ENCODE measurements at regions not wholly inside any gene's neighbourhood (a gene's known extent, or its start where the extent isn't known, plus 50 kb on each side); places are given as distances from the start of the nearest gene placed in this dataset.
"Not testable (repeated sequence)": the region's sequence is repeated elsewhere in the genome, so short reads cannot be mapped to it uniquely, and the experiment has no call there.

DNA sequence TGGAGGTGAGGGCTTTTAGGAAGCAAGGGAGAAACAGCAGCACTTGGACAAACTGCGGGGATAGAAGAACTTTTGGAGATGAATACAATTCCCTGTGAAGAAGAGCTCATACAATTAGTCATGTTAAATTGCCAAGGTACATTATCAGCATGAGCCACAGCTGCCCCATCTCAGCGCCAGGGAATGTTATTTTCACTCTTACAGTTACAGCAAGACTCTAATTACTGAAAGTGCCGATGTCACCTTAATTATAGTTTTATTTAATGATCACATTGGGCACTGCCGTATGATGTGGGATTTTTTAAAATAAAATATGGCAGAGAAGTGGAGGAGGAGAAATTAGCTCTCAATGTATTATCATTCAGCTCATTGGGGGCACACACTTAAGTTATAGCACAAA is 144.8 kb upstream of the MON1B start:
- Histone ChIP-seq H3K27ac (no peak overlapping the region), H3K4me3 (no peak overlapping the region)

DNA sequence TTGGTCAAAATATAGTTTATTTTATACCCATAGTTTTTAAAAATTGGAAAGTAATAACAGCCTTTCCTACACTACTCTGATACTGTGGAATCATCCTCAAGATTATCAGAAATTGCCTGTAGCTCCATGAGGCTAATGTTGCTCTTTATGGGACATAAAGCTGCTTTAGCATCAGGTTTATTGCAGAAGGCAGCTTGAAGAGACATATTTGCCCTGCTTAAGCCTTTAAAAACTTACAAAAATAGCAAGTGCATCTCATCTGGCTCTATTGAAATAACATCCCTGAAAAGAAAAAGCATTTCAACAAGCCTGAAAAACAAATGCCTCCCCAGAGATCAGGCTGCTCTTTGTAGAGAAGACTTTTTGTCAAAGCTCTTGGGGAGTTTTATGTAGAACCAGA is 142.9 kb upstream of the MON1B start:
- H3K27ac ChIP-seq = no peak overlapping the region
- no peak overlapping the region for H3K4me3 ChIP-seq

GRCh38 chr16:77049577-77049976 is 141.4 kb upstream of the MON1B start:
- no peak overlapping the region for H3K27ac ChIP-seq
- H3K4me3 ChIP-seq = no peak overlapping the region

DNA sequence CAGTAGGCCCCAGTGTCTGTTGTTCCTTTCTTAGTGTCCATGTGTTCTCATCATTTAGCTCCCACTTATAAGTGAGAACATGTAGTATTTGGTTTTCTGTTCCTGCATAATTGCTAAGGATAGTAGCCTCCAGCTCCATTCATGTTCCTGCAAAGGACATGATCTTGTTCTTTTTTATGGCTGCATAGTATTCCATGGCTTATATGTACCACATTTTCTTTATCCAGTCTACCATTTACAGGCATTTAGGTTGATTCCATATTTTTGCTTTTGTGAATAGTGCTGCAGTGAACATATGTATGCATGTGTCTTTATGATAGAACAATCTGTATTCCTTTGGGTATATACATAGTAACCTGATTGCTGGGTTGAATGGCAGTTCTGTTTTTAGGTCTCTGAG is 134.4 kb upstream of the MON1B start:
- not testable (repeated sequence) for H3K27ac ChIP-seq, H3K4me3 ChIP-seq

GRCh38 chr16:77057161-77057774 is 133.7 kb upstream of the MON1B start:
- no peak overlapping the region for H3K4me3 ChIP-seq
- H3K27ac ChIP-seq = no peak overlapping the region

GRCh38 chr16:77059446-77059845 is 131.5 kb upstream of the MON1B start:
- Histone ChIP-seq H3K4me3 (no peak overlapping the region), H3K27ac (no peak overlapping the region)

DNA sequence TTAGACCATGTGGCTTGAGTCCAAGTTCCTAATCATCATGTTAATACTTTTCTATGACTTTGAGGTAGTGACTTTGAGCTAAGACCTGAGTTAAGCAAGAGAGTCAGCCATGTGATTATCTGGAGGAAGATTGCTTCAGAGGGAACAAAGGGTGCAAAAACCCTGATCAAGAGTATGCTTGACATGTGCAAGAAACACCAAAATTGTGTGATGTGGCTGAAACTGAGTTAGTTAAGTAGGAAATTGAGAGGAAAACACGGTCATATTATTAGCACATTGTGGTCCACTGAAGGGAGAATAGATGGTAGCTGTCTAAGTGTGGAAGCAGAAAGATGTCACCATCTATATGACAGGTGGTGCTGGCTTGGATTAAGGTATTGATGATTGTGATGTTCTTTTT is 130.4 kb upstream of the MON1B start:
- Histone ChIP-seq H3K4me3 (no peak overlapping the region), H3K27ac (no peak overlapping the region)

GRCh38 chr16:77062878-77063675 is 127.9 kb upstream of the MON1B start:
- Histone ChIP-seq H3K27ac (no peak overlapping the region), H3K4me3 (no peak overlapping the region)

DNA sequence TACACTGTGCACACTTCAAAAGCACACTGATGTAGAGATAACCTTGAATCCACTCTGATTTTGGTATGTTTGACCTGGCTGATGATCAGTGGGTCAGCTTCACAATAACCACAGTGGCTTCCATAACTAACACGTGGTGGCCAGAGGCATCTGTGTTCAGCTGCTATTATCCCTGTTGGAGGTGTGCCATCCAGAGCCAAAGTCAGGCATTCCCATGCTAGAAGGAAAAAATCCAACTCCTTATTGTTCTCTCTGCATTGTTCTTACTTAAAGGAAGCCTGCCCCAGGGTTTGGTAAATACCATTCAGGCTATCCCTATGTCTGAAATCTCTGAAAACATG is 127.3 kb upstream of the MON1B start:
- H3K27ac ChIP-seq = no peak overlapping the region
- no peak overlapping the region for H3K4me3 ChIP-seq

- no peak overlapping the region for H3K4me3 ChIP-seq
- H3K27ac ChIP-seq = no peak overlapping the region
Measured at GRCh38 chr16:77064037-77064436, 127.0 kb upstream of the MON1B start.

- Histone ChIP-seq H3K27ac (no peak overlapping the region), H3K4me3 (no peak overlapping the region)
Measured at GRCh38 chr16:77066896-77067496, 124.0 kb upstream of the MON1B start.

- H3K27ac ChIP-seq = no peak overlapping the region
- H3K4me3 ChIP-seq = no peak overlapping the region
Measured at GRCh38 chr16:77067900-77068299, 123.1 kb upstream of the MON1B start.

DNA sequence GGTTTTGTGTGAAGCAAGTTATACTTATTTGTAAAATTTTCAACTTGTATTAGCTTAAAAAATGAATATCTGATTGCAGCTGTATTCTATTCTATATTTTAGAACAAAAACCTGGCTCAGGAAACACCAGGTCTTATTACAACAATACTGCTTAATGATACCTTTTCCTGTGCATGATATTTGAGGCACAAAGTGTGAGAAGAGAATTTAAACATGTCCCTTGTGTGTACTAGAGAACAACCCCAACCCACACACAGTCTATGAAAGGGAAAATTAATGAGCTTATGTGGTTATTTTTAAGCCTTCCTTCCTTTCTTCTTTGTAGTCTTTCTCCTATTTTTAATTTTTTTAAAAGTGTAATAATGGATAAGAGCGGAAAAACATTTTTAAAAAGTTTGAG is 122.6 kb upstream of the MON1B start:
- Histone ChIP-seq H3K4me3 (no peak overlapping the region), H3K27ac (no peak overlapping the region)

GRCh38 chr16:77069929-77070328 is 121.1 kb upstream of the MON1B start:
- no peak overlapping the region for H3K27ac ChIP-seq
- no peak overlapping the region for H3K4me3 ChIP-seq

DNA sequence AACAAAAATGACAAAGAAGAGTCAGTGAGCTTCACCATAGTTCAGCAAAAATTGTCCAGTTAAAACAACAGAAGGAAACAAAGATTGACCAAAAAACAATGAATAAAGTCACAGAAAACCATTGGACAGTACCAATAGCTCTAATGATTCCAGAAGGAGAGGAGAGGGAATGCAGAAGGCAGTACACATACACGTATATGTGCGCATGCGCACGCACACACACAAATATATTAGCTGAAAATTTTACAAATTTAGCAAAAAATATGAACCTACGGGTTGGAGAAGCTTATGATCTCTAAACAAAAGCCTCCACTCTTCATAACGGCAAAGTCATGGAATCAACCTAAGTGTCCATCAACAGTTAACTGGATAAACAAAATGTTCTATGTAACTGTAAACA is 120.3 kb upstream of the MON1B start:
- Histone ChIP-seq H3K27ac (no peak overlapping the region), H3K4me3 (no peak overlapping the region)

- no peak overlapping the region for H3K27ac ChIP-seq
Measured at GRCh38 chr16:77076839-77077238, 114.2 kb upstream of the MON1B start.

DNA sequence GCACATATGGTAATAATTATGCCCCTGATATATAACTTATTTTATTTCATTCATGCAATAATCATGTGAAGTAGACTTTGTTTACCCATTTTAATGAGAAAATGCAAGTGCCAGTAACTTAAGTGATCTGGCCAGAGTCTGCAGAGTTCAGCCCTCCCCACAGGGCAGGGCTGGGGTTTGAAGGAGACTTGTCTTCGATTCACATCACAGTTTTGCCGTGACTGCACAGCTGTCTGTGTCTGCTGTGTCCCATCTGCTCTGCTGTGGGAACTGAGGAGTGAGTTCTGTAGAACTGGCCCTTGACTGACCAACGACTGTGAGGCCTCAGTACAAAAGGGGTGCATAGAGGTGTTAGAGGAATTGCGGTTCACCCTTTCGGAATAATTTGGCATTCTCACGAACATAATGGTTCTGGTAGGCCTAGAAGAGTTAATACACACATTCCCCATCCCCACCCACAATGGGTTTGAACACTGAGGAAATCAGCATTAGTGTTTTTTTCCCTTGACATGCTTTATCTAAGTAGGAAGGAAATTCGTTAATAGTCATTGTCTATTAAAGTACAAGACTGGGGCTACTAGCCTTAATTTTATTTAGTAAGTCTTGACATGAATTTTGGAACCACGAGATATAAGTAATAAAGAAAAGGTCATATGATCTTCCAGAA is 113.6 kb upstream of the MON1B start:
- Histone ChIP-seq H3K27ac (no peak overlapping the region), H3K4me3 (no peak overlapping the region)

More at GRCh38 chr16:77076839-77077238, 114.2 kb upstream of the MON1B start:
- no peak overlapping the region for H3K4me3 ChIP-seq

DNA sequence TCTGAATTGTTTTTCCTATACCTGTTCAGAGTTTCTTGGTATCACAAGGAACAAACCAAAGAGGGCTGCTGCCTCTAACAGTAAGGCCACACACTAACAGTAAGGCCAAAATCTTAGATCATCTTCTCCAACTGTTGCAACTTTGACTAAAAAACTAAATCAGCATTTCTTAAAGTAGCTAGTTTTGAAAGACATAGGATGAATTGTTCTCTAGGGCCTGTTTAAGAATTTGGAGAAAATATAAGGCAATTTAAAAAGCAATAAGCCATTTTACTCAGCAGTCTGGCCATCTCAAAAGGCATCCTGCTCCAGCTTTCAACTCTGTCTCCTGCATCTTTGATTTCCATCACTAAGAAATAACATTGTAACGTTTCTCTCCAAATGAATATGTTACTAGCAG is 105.0 kb upstream of the MON1B start:
- Histone ChIP-seq H3K27ac (no peak overlapping the region), H3K4me3 (no peak overlapping the region)

- no peak overlapping the region for H3K27ac ChIP-seq
- no peak overlapping the region for H3K4me3 ChIP-seq
Measured at GRCh38 chr16:77090062-77090461, 100.9 kb upstream of the MON1B start.

DNA sequence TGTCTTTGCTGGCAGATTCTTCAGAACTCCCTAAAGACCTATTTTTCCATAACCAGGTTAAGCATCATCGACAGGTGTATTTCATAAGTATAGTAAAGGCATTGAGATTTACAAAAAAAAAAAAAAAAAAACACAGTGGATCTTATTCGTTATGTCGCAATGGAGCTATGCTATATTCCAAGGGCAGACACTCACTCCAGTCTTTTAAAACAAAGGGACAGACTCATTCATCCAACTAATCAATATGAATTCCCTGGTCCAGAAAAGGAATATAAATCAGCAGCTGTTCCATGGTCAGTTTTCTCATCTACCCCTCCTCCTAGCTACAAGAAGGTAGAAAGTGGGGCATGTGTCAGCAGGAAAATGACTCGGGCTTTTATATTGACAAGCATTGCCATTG is 97.7 kb upstream of the MON1B start:
- Histone ChIP-seq H3K27ac (no peak overlapping the region), H3K4me3 (no peak overlapping the region)

DNA sequence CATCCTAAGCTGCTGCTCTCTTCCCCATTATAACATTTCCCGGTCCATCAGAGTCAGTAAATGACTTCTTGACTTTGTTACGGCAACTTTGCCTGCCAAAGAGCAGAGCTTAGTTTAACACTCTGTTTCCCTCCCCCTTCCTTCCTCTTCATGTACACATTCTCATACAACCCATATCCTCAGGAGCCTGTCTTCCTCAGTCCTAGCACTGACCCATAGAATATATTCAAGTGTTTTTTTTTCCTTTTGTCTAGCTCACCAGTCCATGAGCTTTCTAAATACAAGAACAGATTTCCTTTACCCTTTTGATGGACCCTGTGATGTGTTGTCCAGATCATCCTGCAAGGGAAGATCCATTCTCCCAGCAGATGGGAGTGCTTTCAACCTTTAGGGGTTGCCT is 97.0 kb upstream of the MON1B start:
- no peak overlapping the region for H3K27ac ChIP-seq

More for the DNA sequence above, 97.0 kb upstream of the MON1B start:
- no peak overlapping the region for H3K4me3 ChIP-seq

Data from skin epidermis (tissue), 12 donors.